ENCODE measurements at regions not wholly inside any gene's neighbourhood (a gene's known extent, or its start where the extent isn't known, plus 50 kb on each side); places are given as distances from the start of the nearest gene placed in this dataset.

DNA sequence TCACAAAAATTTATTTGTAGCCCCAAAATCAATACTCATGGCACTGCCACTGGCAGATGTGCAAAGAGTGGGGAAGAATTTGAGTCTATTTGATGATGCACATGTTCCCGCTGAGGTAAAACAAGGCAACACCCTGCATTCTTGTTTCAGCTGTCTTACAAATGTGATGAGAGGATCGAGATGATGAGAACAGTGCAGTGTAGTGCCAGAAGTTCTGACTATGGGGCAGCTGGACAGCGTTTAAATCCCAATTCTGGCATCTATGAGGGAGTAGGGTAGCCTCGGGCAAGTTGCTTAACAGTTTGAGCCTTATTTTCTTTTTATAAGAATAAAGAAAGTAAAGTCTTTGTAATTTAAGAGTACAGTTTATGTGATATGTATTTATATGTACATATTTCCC lies 296.7 kb upstream of the FKBP1C start (continued):
- TF ChIP-seq, protein P1, sequence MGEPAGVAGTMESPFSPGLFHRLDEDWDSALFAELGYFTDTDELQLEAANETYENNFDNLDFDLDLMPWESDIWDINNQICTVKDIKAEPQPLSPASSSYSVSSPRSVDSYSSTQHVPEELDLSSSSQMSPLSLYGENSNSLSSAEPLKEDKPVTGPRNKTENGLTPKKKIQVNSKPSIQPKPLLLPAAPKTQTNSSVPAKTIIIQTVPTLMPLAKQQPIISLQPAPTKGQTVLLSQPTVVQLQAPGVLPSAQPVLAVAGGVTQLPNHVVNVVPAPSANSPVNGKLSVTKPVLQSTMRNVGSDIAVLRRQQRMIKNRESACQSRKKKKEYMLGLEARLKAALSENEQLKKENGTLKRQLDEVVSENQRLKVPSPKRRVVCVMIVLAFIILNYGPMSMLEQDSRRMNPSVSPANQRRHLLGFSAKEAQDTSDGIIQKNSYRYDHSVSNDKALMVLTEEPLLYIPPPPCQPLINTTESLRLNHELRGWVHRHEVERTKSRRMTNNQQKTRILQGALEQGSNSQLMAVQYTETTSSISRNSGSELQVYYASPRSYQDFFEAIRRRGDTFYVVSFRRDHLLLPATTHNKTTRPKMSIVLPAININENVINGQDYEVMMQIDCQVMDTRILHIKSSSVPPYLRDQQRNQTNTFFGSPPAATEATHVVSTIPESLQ (CRISPR knock-in tag; IDR thresholded peaks at IDR 0.05) = no peak
- TF ChIP-seq, protein P2, sequence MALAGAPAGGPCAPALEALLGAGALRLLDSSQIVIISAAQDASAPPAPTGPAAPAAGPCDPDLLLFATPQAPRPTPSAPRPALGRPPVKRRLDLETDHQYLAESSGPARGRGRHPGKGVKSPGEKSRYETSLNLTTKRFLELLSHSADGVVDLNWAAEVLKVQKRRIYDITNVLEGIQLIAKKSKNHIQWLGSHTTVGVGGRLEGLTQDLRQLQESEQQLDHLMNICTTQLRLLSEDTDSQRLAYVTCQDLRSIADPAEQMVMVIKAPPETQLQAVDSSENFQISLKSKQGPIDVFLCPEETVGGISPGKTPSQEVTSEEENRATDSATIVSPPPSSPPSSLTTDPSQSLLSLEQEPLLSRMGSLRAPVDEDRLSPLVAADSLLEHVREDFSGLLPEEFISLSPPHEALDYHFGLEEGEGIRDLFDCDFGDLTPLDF (CRISPR knock-in tag; IDR thresholded peaks at IDR 0.05) = no peak

DNA sequence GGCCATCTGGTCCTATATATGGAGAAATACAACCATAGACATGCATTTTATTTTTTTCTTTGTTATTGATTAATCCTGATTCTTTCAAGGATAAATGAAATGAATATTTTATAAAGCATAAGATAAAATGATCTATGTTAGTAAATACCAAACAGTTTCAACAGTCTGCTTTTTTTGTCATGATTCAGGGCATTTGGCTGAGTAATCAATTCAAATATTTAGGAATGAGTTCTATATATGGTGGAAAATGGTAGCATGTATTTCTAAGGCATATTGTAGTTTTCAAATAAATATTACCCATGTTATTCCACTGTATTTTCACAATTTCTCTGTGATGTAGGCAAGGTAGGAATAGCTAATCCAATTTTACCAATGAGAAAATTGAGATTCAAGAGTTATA lies 287.5 kb upstream of the FKBP1C start:
- Mint-ChIP-seq H3K27ac (no peak overlapping the region), H3K9me3 (peaks cover 3% of the 10 kb centered on the region; the same call in 1 of the 2 replicates), H3K4me3 (no peak overlapping the region), H3K27me3 (ENCODE audit: low read depth) (no peaks in the 10 kb centered on the region), H3K36me3 (no peaks in the 10 kb centered on the region), H3K4me1 (no peaks in the 10 kb centered on the region)
- DNase-seq (ENCODE audit: low spot score) (no peak), ATAC-seq (no peak)
- POLR2A ChIA-PET = no interaction called here
- CTCF ChIA-PET = no interaction called here
- TF ChIP-seq, protein P3, sequence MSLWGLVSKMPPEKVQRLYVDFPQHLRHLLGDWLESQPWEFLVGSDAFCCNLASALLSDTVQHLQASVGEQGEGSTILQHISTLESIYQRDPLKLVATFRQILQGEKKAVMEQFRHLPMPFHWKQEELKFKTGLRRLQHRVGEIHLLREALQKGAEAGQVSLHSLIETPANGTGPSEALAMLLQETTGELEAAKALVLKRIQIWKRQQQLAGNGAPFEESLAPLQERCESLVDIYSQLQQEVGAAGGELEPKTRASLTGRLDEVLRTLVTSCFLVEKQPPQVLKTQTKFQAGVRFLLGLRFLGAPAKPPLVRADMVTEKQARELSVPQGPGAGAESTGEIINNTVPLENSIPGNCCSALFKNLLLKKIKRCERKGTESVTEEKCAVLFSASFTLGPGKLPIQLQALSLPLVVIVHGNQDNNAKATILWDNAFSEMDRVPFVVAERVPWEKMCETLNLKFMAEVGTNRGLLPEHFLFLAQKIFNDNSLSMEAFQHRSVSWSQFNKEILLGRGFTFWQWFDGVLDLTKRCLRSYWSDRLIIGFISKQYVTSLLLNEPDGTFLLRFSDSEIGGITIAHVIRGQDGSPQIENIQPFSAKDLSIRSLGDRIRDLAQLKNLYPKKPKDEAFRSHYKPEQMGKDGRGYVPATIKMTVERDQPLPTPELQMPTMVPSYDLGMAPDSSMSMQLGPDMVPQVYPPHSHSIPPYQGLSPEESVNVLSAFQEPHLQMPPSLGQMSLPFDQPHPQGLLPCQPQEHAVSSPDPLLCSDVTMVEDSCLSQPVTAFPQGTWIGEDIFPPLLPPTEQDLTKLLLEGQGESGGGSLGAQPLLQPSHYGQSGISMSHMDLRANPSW (CRISPR knock-in tag; conservative IDR thresholded peaks at IDR 0.05; ENCODE audit: low read depth) = no peak
- TF ChIP-seq, protein P2 (CRISPR knock-in tag; IDR thresholded peaks at IDR 0.05) = no peak
- TF ChIP-seq CREM (CRISPR knock-in tag; IDR thresholded peaks at IDR 0.05) (no peak), IRF2 (CRISPR knock-in tag; IDR thresholded peaks at IDR 0.05; ENCODE audit: borderline replicate concordance, low read depth) (no peak), JUN (CRISPR knock-in tag; IDR thresholded peaks at IDR 0.05) (no peak), ZNF219 (CRISPR knock-in tag; IDR thresholded peaks at IDR 0.05; ENCODE audit: borderline replicate concordance) (no peak), ZNF416 (CRISPR knock-in tag; IDR thresholded peaks at IDR 0.05) (no peak), RORB (CRISPR knock-in tag; IDR thresholded peaks at IDR 0.05) (no peak), PRRX2 (CRISPR knock-in tag; IDR thresholded peaks at IDR 0.05) (no peak), ETV6 (CRISPR knock-in tag; IDR thresholded peaks at IDR 0.05) (no peak)
- TF ChIP-seq, protein P4, sequence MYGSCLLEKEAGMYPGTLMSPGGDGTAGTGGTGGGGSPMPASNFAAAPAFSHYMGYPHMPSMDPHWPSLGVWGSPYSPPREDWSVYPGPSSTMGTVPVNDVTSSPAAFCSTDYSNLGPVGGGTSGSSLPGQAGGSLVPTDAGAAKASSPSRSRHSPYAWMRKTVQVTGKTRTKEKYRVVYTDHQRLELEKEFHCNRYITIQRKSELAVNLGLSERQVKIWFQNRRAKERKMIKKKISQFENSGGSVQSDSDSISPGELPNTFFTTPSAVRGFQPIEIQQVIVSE (CRISPR knock-in tag; IDR thresholded peaks at IDR 0.05; ENCODE audit: borderline replicate concordance) = no peak
- TF ChIP-seq, protein P5, sequence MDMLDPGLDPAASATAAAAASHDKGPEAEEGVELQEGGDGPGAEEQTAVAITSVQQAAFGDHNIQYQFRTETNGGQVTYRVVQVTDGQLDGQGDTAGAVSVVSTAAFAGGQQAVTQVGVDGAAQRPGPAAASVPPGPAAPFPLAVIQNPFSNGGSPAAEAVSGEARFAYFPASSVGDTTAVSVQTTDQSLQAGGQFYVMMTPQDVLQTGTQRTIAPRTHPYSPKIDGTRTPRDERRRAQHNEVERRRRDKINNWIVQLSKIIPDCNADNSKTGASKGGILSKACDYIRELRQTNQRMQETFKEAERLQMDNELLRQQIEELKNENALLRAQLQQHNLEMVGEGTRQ (CRISPR knock-in tag; IDR thresholded peaks at IDR 0.05) = no peak
- TF ChIP-seq, protein P6, sequence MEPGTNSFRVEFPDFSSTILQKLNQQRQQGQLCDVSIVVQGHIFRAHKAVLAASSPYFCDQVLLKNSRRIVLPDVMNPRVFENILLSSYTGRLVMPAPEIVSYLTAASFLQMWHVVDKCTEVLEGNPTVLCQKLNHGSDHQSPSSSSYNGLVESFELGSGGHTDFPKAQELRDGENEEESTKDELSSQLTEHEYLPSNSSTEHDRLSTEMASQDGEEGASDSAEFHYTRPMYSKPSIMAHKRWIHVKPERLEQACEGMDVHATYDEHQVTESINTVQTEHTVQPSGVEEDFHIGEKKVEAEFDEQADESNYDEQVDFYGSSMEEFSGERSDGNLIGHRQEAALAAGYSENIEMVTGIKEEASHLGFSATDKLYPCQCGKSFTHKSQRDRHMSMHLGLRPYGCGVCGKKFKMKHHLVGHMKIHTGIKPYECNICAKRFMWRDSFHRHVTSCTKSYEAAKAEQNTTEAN (CRISPR knock-in tag; IDR thresholded peaks at IDR 0.05) = no peak
